ENCODE measurements at regions not wholly inside any gene's neighbourhood (a gene's known extent, or its start where the extent isn't known, plus 50 kb on each side); places are given as distances from the start of the nearest gene placed in this dataset.

GRCh38 chr16:62253966-62254365 is 217.7 kb upstream of the CDH8 start:
- no peak for TF ChIP-seq CTCF (IDR thresholded peaks at IDR 0.05)
- no peak for TF ChIP-seq POLR2A (IDR thresholded peaks at IDR 0.05)
